ENCODE measurements at regions not wholly inside any gene's neighbourhood (a gene's known extent, or its start where the extent isn't known, plus 50 kb on each side); places are given as distances from the start of the nearest gene placed in this dataset.
"Not testable (repeated sequence)": the region's sequence is repeated elsewhere in the genome, so short reads cannot be mapped to it uniquely, and the experiment has no call there.

- no peak for DNase-seq (ENCODE audit: low read depth)
- no peak for TF ChIP-seq CTCF (conservative IDR thresholded peaks at IDR 0.05; ENCODE audit: low read length)
- H3K4me3 ChIP-seq (ENCODE audit: low read length), result no peak overlapping the region
Measured at GRCh38 chr9:85466834-85467233, 274.9 kb downstream of the AGTPBP1 start.

- DNase-seq (ENCODE audit: low read depth); H3K4me3 ChIP-seq (ENCODE audit: low read length): not testable (repeated sequence)
Measured at GRCh38 chr9:85458114-85458864, 283.5 kb downstream of the AGTPBP1 start.

DNA sequence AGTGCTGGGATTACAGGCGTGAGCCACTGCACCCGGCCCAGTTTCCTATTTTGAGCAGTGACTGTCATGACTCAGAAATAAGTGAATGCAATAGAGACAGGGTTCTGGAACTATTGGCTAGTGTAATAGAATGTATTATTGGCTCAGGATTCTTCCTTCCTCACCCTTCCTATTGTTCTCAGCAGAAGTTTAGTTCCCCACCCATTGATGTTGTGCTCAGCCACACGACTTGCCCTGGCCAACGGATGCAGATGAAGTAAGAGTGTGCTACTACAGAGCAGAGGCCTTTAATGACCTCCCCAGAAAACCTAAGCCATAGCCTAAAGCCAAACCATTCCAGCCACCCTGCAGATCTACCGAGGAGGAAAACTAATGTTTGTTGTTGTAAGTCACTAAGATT, 287.9 kb downstream of the AGTPBP1 start:
- DNase-seq (ENCODE audit: low read depth), result no peak
- no peak overlapping the region for H3K4me3 ChIP-seq (ENCODE audit: low read length)
- TF ChIP-seq CTCF (conservative IDR thresholded peaks at IDR 0.05; ENCODE audit: low read length), result no peak

DNA sequence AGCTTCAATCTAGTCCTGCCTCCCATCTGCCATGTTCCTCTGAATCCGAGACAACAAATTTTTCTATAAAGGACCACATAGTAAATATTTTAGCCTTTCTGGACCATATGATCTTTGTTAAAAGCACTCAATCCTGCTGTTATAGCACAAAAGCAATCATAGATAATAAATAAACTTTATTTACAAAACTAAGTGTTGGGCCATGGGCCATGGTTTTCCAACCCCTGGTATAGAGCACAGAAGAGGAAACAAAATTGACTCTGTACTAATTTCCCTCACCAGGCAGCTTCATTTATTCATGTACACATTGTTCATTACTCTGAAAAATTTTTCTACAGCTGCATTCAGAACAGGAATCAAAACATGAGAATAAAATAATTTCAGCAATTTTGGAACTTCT, 288.9 kb downstream of the AGTPBP1 start:
- no peak overlapping the region for H3K4me3 ChIP-seq (ENCODE audit: low read length)
- DNase-seq (ENCODE audit: low read depth), result no peak
- no peak for TF ChIP-seq CTCF (conservative IDR thresholded peaks at IDR 0.05; ENCODE audit: low read length)

- TF ChIP-seq CTCF (conservative IDR thresholded peaks at IDR 0.05; ENCODE audit: low read length), result no peak
- no peak overlapping the region for H3K4me3 ChIP-seq (ENCODE audit: low read length)
- no peak for DNase-seq (ENCODE audit: low read depth)
Measured at GRCh38 chr9:85451680-85452079, 290.1 kb downstream of the AGTPBP1 start.

GRCh38 chr9:85445887-85446286, 295.9 kb downstream of the AGTPBP1 start:
- no peak for TF ChIP-seq CTCF (conservative IDR thresholded peaks at IDR 0.05; ENCODE audit: low read length)
- DNase-seq (ENCODE audit: low read depth), result no peak
- H3K4me3 ChIP-seq (ENCODE audit: low read length), result no peak overlapping the region

GRCh38 chr9:85444243-85444642, 297.5 kb downstream of the AGTPBP1 start:
- no peak for DNase-seq (ENCODE audit: low read depth)
- no peak for TF ChIP-seq CTCF (conservative IDR thresholded peaks at IDR 0.05; ENCODE audit: low read length)
- H3K4me3 ChIP-seq (ENCODE audit: low read length), result no peak overlapping the region

Measured in AG10803 (cell line).